ENCODE measurements at regions not wholly inside any gene's neighbourhood (a gene's known extent, or its start where the extent isn't known, plus 50 kb on each side); places are given as distances from the start of the nearest gene placed in this dataset.
A peak's percentile ranks its signal among the peaks of the same experiment; 100 is the strongest.
"Not testable (repeated sequence)": the region's sequence is repeated elsewhere in the genome, so short reads cannot be mapped to it uniquely, and the experiment has no call there.

GRCh38 chr21:23861911-23862504 is 1745.3 kb downstream of the MRPL39 start:
- no peak for DNase-seq (ENCODE audit: insufficient read length, low spot score)
- no peak for FAIRE-seq

- no peak for FAIRE-seq
These were observed 1748.4 kb downstream of the MRPL39 start for GRCh38 chr21:23858878-23859277.

GRCh38 chr21:23853796-23854379 is 1753.4 kb downstream of the MRPL39 start:
- no peak for FAIRE-seq
- DNase-seq (ENCODE audit: insufficient read length, low spot score) = peak; percentile 40

More at GRCh38 chr21:23858878-23859277, 1748.4 kb downstream of the MRPL39 start:
- no peak for DNase-seq (ENCODE audit: insufficient read length, low spot score)

- FAIRE-seq = no peak
- no peak for DNase-seq (ENCODE audit: insufficient read length, low spot score)
These were observed 1769.7 kb downstream of the MRPL39 start for GRCh38 chr21:23837564-23837963.

GRCh38 chr21:23822760-23823159 is 1784.5 kb downstream of the MRPL39 start:
- no peak for FAIRE-seq
- DNase-seq (ENCODE audit: insufficient read length, low spot score) = no peak

- FAIRE-seq (no peak), DNase-seq (ENCODE audit: insufficient read length, low spot score) (no peak)
These were observed 1789.9 kb downstream of the MRPL39 start for GRCh38 chr21:23817337-23817736.

GRCh38 chr21:23812485-23812884 is 1794.8 kb downstream of the MRPL39 start:
- DNase-seq (ENCODE audit: insufficient read length, low spot score) (no peak), FAIRE-seq (no peak)

- DNase-seq (ENCODE audit: insufficient read length, low spot score) (no peak), FAIRE-seq (no peak)
These were observed 1795.5 kb downstream of the MRPL39 start for GRCh38 chr21:23811805-23812204.

GRCh38 chr21:23809573-23809972 is 1797.7 kb downstream of the MRPL39 start:
- FAIRE-seq = no peak
- DNase-seq (ENCODE audit: insufficient read length, low spot score) = no peak

- not testable (repeated sequence) for DNase-seq (ENCODE audit: insufficient read length, low spot score); FAIRE-seq
These were observed 1800.2 kb downstream of the MRPL39 start for GRCh38 chr21:23806966-23807548.

GRCh38 chr21:23804866-23805265 is 1802.4 kb downstream of the MRPL39 start:
- FAIRE-seq = no peak
- DNase-seq (ENCODE audit: insufficient read length, low spot score) = no peak

- DNase-seq (ENCODE audit: insufficient read length, low spot score) (no peak), FAIRE-seq (no peak)
These were observed 1806.0 kb downstream of the MRPL39 start for GRCh38 chr21:23801292-23801691.

- FAIRE-seq (no peak), DNase-seq (ENCODE audit: insufficient read length, low spot score) (no peak)
These were observed 1807.9 kb downstream of the MRPL39 start for GRCh38 chr21:23799376-23799775.

GRCh38 chr21:23792300-23792699 is 1815.0 kb downstream of the MRPL39 start:
- no peak for FAIRE-seq
- no peak for DNase-seq (ENCODE audit: insufficient read length, low spot score)

GRCh38 chr21:23789864-23790263 is 1817.4 kb downstream of the MRPL39 start:
- FAIRE-seq (no peak), DNase-seq (ENCODE audit: insufficient read length, low spot score) (no peak)

GRCh38 chr21:23780326-23780725 is 1827.0 kb downstream of the MRPL39 start:
- no peak for FAIRE-seq
- DNase-seq (ENCODE audit: insufficient read length, low spot score) = no peak

GRCh38 chr21:23743821-23744220 is 1863.5 kb downstream of the MRPL39 start:
- DNase-seq (ENCODE audit: insufficient read length, low spot score) (no peak), FAIRE-seq (no peak)

GRCh38 chr21:23740463-23740862 is 1866.8 kb downstream of the MRPL39 start:
- FAIRE-seq (no peak), DNase-seq (ENCODE audit: insufficient read length, low spot score) (no peak)

- no peak for DNase-seq (ENCODE audit: insufficient read length, low spot score)
- FAIRE-seq = no peak
These were observed 1874.5 kb downstream of the MRPL39 start for GRCh38 chr21:23732776-23733175.

GRCh38 chr21:23729331-23729730 is 1878.0 kb downstream of the MRPL39 start:
- FAIRE-seq (no peak), DNase-seq (ENCODE audit: insufficient read length, low spot score) (no peak)

- FAIRE-seq = no peak
- DNase-seq (ENCODE audit: insufficient read length, low spot score) = peak; percentile 5
These were observed 1881.7 kb downstream of the MRPL39 start for GRCh38 chr21:23725576-23725975.

Measured in HTR-8/SVneo (cell line).